K562 (cell line): ENCODE measurements at regions not wholly inside any gene's neighbourhood (a gene's known extent, or its start where the extent isn't known, plus 50 kb on each side); places are given as distances from the start of the nearest gene placed in this dataset.

Source experiments
- ATAC-seq: fragments of 200-7000 bp; cut with Tn5 transposase; 3 replicates; pipeline ENCODE4 v1.9.1; 2020; ENCODE audit warnings: moderate library complexity
- BruUV-seq: library from RNA; stranded (reverse); fragments of 400-500 nt; replicated peaks from 2 replicates; lab custom pipeline; 2021; lab: Mats Ljungman, UMichigan
- CTCF ChIA-PET: fragments of 300-600 bp; formaldehyde crosslinking; extraction: SDS; loops from one replicate; lab custom pipeline; 2021; ENCODE audit warnings: low intra/inter-chr PET ratio; lab: Yijun Ruan, JAX
- POLR2A ChIA-PET: fragments of 300-600, 350-650 bp; sonication (Branson Sonifier 250); formaldehyde crosslinking; extraction: SDS; loops from one replicate; lab custom pipeline; 2021; ENCODE audit warnings: antibody characterized with exemption, inconsistent platforms; lab: Yijun Ruan, JAX
- DNase-seq, 4 experiments: peaks; one replicate each; pipeline versions ENCODE4 v3.0.0 to v3.0.0-alpha.2; 2011 to 2018; ENCODE audit warnings: low spot score in 3 of 4, mixed read lengths in 3 of 4; ENCODE audit errors: extremely low read depth in 1 of 4
- FAIRE-seq: peaks from 2 replicates; lab custom pipeline; 2011; peaks lifted over from hg19 to GRCh38; lab: Jason Lieb, UNC
- H2AFZ ChIP-seq: 2 replicates; pipeline ENCODE4 v1.6.0; 2011; ENCODE audit warnings: low read depth, low read length, control low read depth, inconsistent platforms
- H3K27ac ChIP-seq: fragments of 200-600 bp; 3 replicates; pipeline ENCODE4 v1.8.0; 2011; ENCODE audit warnings: low read depth, mild to moderate bottlenecking, control low read depth, inconsistent platforms, low read length, moderate library complexity, mixed read lengths; ENCODE audit errors: extremely low read depth
- H3K27me3 ChIP-seq, 2 experiments: fragments of 300-600 bp in 1 of 2; 2 replicates in 1 of 2; 3 replicates in 1 of 2; pipeline versions ENCODE4 v1.6.0 to v1.8.0; 2011; ENCODE audit warnings: inconsistent platforms in 2 of 2, low read length in 2 of 2, mild to moderate bottlenecking in 1 of 2, mixed read lengths in 1 of 2, moderate library complexity in 1 of 2; ENCODE audit not compliant: control insufficient read depth in 2 of 2, insufficient read depth in 2 of 2
- H3K36me3 ChIP-seq: fragments of 300-600 bp; 3 replicates; pipeline ENCODE4 v1.8.0; 2011; ENCODE audit warnings: mild to moderate bottlenecking, low read length, inconsistent platforms; ENCODE audit not compliant: control insufficient read depth, insufficient read depth
- H3K4me1 ChIP-seq, 2 experiments: fragments of 200-600 bp in 1 of 2; replicated peaks in 1 of 2; 2 replicates in 1 of 2; 3 replicates in 1 of 2; pipeline versions ENCODE4 v1.5.1 to v1.8.0; 2011; ENCODE audit warnings: inconsistent platforms in 2 of 2, low read length in 2 of 2, mild to moderate bottlenecking in 1 of 2, mixed read lengths in 1 of 2, moderate library complexity in 1 of 2; ENCODE audit not compliant: control insufficient read depth in 2 of 2, insufficient read depth in 2 of 2
- H3K4me2 ChIP-seq: 2 replicates; pipeline ENCODE4 v1.6.1; 2011; ENCODE audit warnings: low read length, control low read depth, inconsistent platforms, mixed read lengths; ENCODE audit not compliant: insufficient read depth
- H3K4me3 ChIP-seq: fragments of 200-600 bp; sonication (generic), shearing (Covaris generic); 2 replicates; pipeline ENCODE4 v1.5.1; 2016; ENCODE audit warnings: control low read depth, inconsistent platforms
- H3K79me2 ChIP-seq: fragments of 200-600 bp; 3 replicates; pipeline ENCODE4 v1.8.0; 2011; ENCODE audit warnings: low read length, inconsistent platforms; ENCODE audit not compliant: control insufficient read depth, insufficient read depth
- H3K9ac ChIP-seq, 2 experiments: 2 replicates each; pipeline versions ENCODE4 v1.6.0 to v1.6.1; 2011; ENCODE audit warnings: low read depth in 2 of 2, low read length in 2 of 2, control low read depth in 1 of 2, inconsistent platforms in 1 of 2, mild to moderate bottlenecking in 1 of 2, mixed read lengths in 1 of 2; ENCODE audit not compliant: insufficient read depth in 1 of 2
- H3K9me1 ChIP-seq: one replicate; pipeline ENCODE4 v1.6.0; 2011; ENCODE audit warnings: inconsistent platforms, mild to moderate bottlenecking, low read length, moderate library complexity; ENCODE audit not compliant: control insufficient read depth, insufficient read depth
- H3K9me3 ChIP-seq: replicated peaks from 2 replicates; pipeline ENCODE4 v1.5.1; 2011; ENCODE audit warnings: low read depth, low read length, inconsistent platforms; ENCODE audit not compliant: control insufficient read depth, insufficient read depth
- H4K20me1 ChIP-seq: replicated peaks from 2 replicates; pipeline ENCODE4 v1.6.1; 2011; ENCODE audit warnings: low read length, inconsistent platforms, mixed read lengths; ENCODE audit not compliant: control insufficient read depth, insufficient read depth
- CREM ChIP-seq: IDR thresholded peaks from 2 replicates; pipeline ENCODE4 v1.6.1; 2014; ENCODE audit warnings: antibody characterized with exemption, low read depth
- GABPB1 ChIP-seq: sonication (generic); formaldehyde crosslinking; IDR thresholded peaks from 2 replicates; pipeline ENCODE4 v1.8.0; 2022; ENCODE audit warnings: mild to moderate bottlenecking, missing genetic modification reagents
- HDGF ChIP-seq: fragments of 450-650 bp; IDR thresholded peaks from 2 replicates; pipeline ENCODE4 v1.6.1; 2016
- NUFIP1 ChIP-seq: fragments of 450-650 bp; IDR thresholded peaks from 2 replicates; pipeline ENCODE4 v1.6.1; 2018; ENCODE audit not compliant: partially characterized antibody
- PCBP1 ChIP-seq: fragments of 200-400 bp; formaldehyde crosslinking; IDR thresholded peaks from 2 replicates; pipeline ENCODE4 v1.6.1; 2018; ENCODE audit warnings: mild to moderate bottlenecking, low read depth, low read length; ENCODE audit not compliant: poor library complexity, severe bottlenecking
- RBM25 ChIP-seq: fragments of 200-400 bp; formaldehyde crosslinking; IDR thresholded peaks from 2 replicates; pipeline ENCODE4 v1.6.1; 2018; ENCODE audit warnings: low read length, low read depth, moderate library complexity; ENCODE audit not compliant: severe bottlenecking
- TEAD4 ChIP-seq, 2 experiments: sonication (generic) in 1 of 2; formaldehyde crosslinking in 1 of 2; IDR thresholded peaks; 2 replicates each; pipeline versions ENCODE4 v1.6.1 to v1.8.0; 2012 to 2022; ENCODE audit warnings: borderline replicate concordance in 1 of 2, inconsistent platforms in 1 of 2, low read length in 1 of 2, mild to moderate bottlenecking in 1 of 2, missing genetic modification reagents in 1 of 2
- THRA ChIP-seq: fragments of 450-650 bp; IDR thresholded peaks from 2 replicates; pipeline ENCODE4 v1.6.1; 2017; ENCODE audit warnings: mild to moderate bottlenecking, moderate library complexity
- TRIM28 ChIP-seq: fragments of 450-650 bp; IDR thresholded peaks from 2 replicates; pipeline ENCODE4 v1.6.1; 2017
- ZNF253 ChIP-seq: fragments of 250-450 bp; sonication (Bioruptor Pico); conservative IDR thresholded peaks from 2 replicates; pipeline ENCODE4 v1.6.1; 2021; ENCODE audit warnings: mild to moderate bottlenecking
- ZNF57 ChIP-seq: fragments of 450-650 bp; formaldehyde crosslinking; IDR thresholded peaks from 2 replicates; pipeline ENCODE4 v1.4.0; 2020; ENCODE audit warnings: mild to moderate bottlenecking, moderate library complexity
- ZZZ3 ChIP-seq: fragments of 450-650 bp; IDR thresholded peaks from 2 replicates; pipeline ENCODE4 v1.6.1; 2016; ENCODE audit warnings: antibody characterized with exemption, mild to moderate bottlenecking, moderate library complexity
- WGBS: fragments of 100-300 bp; shearing (Covaris generic); methylation state at CpG from one replicate; pipeline ENCODE4 v1.1.6; 2016; ENCODE audit warnings: low coverage, mixed read lengths; ENCODE audit not compliant: insufficient coverage; ENCODE audit errors: missing lambda C conversion rate; 5-methylcytosine and 5-hydroxymethylcytosine counted together
- in situ Hi-C: fragments of 300-500 bp; cut with MboI; formaldehyde crosslinking; loops from 4 replicates; pipeline ENCODE4 v1.15.0; 2018; ENCODE audit warnings: inconsistent platforms, mixed read lengths
- intact Hi-C: fragments of 100-400 bp; cut with micrococcal nuclease; formaldehyde crosslinking; loops from 2 replicates; pipeline ENCODE4 v1.14.2; 2022

GRCh38 chr21:38976900-38977299, 171.2 kb downstream of the ETS2 start:
- intact Hi-C loops (no loop called here), in situ Hi-C loops (no loop called here)
- FAIRE-seq = no peak
- ATAC-seq = no peak
- no peak for DNase-seq
- no peak overlapping the region for H3K4me3 ChIP-seq
- peaks cover 20 to 43% of the 10 kb centered on the region in 2 experiments; a peak in 4 of 5 replicates for H3K27me3 ChIP-seq
- H3K9me3 ChIP-seq = no peaks in the 10 kb centered on the region
- H3K79me2 ChIP-seq = no peaks in the 10 kb centered on the region
- 8% methylated on average over 8 of the region's 8 CpGs for WGBS
- H4K20me1 ChIP-seq = peaks cover 3% of the 10 kb centered on the region; the same call in 1 of the 2 replicates
- H3K27ac ChIP-seq = no peak overlapping the region
- TF ChIP-seq THRA = no peak
- no peak for TF ChIP-seq PCBP1
- TF ChIP-seq RBM25 = no peak
- no peak for TF ChIP-seq HDGF
- no peak for TF ChIP-seq GABPB1
- no peak for TF ChIP-seq TRIM28
- TF ChIP-seq ZNF253 (CRISPR knock-in tag) = no peak
- no peak for TF ChIP-seq CREM
- no peak for TF ChIP-seq ZNF57 (CRISPR knock-in tag)
- TF ChIP-seq ZZZ3 = no peak
- no peak for TF ChIP-seq TEAD4 (IDR thresholded peaks at IDR 0.05; ENCODE audit: low read length)
- TF ChIP-seq TEAD4 (CRISPR knock-in tag; IDR thresholded peaks at IDR 0.05; ENCODE audit: borderline replicate concordance) = no peak
- TF ChIP-seq NUFIP1 = no peak
- TF ChIP-seq, all 486 proteins: peak for 0
- H2AFZ ChIP-seq = no peak overlapping the region
- POLR2A ChIA-PET = interaction anchor here (0.7 kb wide), 1 partner anchor 35 kb away, joined by 3 read pairs; no protein-coding TSS in a partner anchor
- CTCF ChIA-PET = no interaction called here
- H3K4me2 ChIP-seq = no peak overlapping the region
- no peaks in the 10 kb centered on the region for H3K36me3 ChIP-seq
- H3K9me1 ChIP-seq = no peaks in the 10 kb centered on the region
- no peak overlapping the region for H3K9ac ChIP-seq
- no peaks in the 10 kb centered on the region; a peak in 2 of 5 replicates for H3K4me1 ChIP-seq
- BruUV-seq = no TSS peak
